Fibroblast of mammary gland (primary cell): ENCODE measurements at regions not wholly inside any gene's neighbourhood (a gene's known extent, or its start where the extent isn't known, plus 50 kb on each side); places are given as distances from the start of the nearest gene placed in this dataset.
"Not testable (repeated sequence)": the region's sequence is repeated elsewhere in the genome, so short reads cannot be mapped to it uniquely, and the experiment has no call there.

Experiments used
- DNase-seq: peaks from one replicate; pipeline ENCODE4 v3.0.0-alpha.2; 2010; ENCODE audit warnings: low read depth
- H3K4me3 ChIP-seq: 2 replicates; pipeline ENCODE4 v1.5.1; 2011; ENCODE audit warnings: low read depth, mild to moderate bottlenecking, low read length, moderate library complexity; ENCODE audit not compliant: control insufficient read depth
- CTCF ChIP-seq: conservative IDR thresholded peaks from 2 replicates; pipeline ENCODE4 v1.5.1; 2011; ENCODE audit warnings: low read depth, low read length, inconsistent platforms; ENCODE audit not compliant: control insufficient read depth, insufficient read depth

- TF ChIP-seq CTCF, result peak; percentile 2
- no peak for DNase-seq
- no peak overlapping the region for H3K4me3 ChIP-seq
Observed at GRCh38 chr10:57593983-57594573, 673.6 kb downstream of the IPMK start.

GRCh38 chr10:57579926-57580325, 687.8 kb downstream of the IPMK start:
- peak; percentile 23 for TF ChIP-seq CTCF
- no peak overlapping the region for H3K4me3 ChIP-seq
- peak; percentile 19 for DNase-seq

DNA sequence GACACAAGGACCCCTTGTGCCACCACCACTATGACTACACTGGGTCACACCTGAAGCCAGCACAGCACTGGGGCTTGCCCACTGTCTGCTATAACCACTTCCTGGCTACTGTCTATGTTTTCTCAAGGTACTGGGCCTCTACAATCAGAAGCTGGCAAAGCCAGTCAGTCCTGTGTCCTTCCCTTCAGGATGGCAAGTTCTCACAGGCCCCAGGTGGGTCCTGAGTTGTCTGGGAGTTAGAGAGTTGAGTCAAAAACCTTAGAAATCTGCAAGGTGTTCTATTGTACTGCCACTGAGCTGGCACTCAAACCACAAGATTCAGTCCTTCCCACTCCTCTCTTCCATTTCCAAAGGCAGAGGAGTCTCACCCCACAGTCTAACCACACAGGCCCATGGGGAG, 705.5 kb downstream of the IPMK start:
- no peak overlapping the region for H3K4me3 ChIP-seq
- no peak for TF ChIP-seq CTCF
- no peak for DNase-seq

GRCh38 chr10:57551774-57552173, 715.9 kb downstream of the IPMK start:
- H3K4me3 ChIP-seq, DNase-seq: not testable (repeated sequence)

DNA sequence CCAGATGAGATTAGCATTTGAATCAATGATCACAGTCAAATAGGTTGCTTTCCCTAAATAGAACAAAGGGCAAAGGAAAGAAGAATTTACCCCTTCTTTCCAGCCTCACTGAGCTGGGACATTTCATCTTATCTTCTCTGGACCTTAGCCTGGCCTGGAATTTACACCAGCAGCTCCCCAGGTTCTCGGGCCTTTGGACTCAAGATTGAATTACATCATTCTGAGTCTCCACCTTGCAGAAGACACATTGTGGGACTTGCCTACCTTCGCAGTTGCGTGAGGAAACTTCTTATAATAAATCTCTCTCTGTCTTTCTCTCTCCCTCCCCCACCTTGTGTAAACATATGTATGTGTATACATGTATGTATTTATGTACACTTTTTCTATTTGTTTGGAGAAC, 732.4 kb downstream of the IPMK start:
- no peak for DNase-seq
- TF ChIP-seq CTCF, result no peak
- H3K4me3 ChIP-seq, result no peak overlapping the region

DNA sequence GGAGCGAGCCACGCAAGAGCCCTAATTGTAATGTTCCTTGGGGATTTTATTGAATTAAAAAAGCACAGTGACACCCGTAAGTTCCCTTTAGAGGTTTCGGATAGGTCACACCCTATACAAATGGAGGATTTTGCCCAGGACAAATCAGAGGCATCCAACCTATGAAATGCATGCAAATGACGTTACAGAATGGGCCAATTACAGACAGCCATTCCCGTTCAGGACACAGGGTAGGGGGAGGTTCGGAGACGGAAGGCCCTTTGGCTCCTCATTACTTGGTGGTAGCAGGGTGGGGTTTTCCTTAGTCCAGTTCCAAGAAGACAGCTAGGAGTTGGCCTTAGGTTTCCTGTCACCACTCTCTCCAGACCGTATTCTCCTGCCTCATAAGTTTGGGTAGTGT, 754.1 kb downstream of the IPMK start:
- H3K4me3 ChIP-seq, result no peak overlapping the region
- DNase-seq, result no peak

DNA sequence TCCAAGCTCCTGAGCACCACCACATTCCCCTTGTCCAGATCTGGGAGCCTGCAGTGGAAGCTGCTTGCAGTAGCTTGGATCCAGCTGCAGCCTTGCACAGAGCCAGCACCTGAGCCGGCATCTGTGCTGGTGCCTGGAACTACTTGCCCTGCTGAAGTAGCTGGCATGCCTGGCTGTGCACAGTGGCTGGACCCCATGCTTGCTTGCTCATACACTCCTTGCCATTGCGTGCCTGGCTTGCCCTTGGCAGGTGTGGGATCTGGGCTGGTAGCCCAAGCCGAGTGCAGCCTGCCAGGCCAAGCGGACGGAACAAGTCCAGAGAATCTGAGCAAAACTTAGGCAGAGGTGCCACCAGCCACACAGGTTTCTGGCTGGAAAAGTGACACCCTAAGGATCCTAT, 759.9 kb downstream of the IPMK start:
- no peak overlapping the region for H3K4me3 ChIP-seq
- DNase-seq, result no peak
- no peak for TF ChIP-seq CTCF

More for the DNA sequence above, 754.1 kb downstream of the IPMK start:
- TF ChIP-seq CTCF, result no peak
